ENCODE measurements at regions not wholly inside any gene's neighbourhood (a gene's known extent, or its start where the extent isn't known, plus 50 kb on each side); places are given as distances from the start of the nearest gene placed in this dataset.
A peak's percentile ranks its signal among the peaks of the same experiment; 100 is the strongest.
"Not testable (repeated sequence)": the region's sequence is repeated elsewhere in the genome, so short reads cannot be mapped to it uniquely, and the experiment has no call there.

- DNase-seq (ENCODE audit: low read depth) = no peak
Observed at GRCh38 chr20:2203436-2203835, 92.4 kb upstream of the TGM3 start.

GRCh38 chr20:2204021-2204420 lies 91.8 kb upstream of the TGM3 start:
- DNase-seq (ENCODE audit: low read depth) = no peak

DNA sequence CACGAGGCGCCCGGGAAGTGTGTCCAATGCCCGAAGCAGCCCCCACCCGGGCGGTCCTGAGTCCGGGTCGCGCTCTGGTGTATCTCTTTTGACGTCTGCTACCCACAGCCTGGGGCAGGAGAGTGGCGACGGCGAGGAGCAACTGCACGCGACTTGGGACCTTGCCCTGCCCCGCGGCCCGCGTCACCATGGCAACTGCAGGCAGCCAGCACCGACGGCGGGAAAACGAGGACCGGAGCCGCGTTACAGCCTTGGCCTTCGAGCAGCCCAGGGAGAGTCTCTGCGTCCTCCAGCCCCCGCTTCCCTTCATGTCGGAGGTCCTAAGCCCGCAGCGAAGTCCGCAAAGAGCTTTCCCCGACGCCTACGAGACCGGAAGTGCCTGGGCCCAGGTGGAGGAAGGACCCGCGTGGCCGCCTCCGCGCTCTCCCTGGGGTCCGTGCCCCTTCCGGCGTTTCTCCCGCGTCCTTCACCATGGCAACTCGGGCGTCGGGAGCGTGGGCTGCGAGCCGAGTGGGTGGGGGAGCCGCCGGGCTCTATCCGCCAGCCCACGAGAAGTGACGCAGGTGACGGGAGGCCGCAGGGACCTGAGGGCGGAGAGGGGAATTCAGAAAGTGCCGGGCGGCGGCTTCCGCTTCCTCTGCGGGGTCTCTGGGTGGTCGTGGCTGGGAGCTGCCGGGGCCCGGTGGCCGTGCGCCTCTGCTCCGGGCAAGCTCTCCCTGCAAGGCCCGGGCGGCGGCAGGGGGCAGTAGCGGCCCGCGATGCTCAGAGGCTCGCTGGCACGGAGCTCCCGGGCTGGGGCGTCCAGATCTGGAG lies 88.6 kb upstream of the TGM3 start:
- peak; percentile 23 for DNase-seq (ENCODE audit: low read depth)

DNA sequence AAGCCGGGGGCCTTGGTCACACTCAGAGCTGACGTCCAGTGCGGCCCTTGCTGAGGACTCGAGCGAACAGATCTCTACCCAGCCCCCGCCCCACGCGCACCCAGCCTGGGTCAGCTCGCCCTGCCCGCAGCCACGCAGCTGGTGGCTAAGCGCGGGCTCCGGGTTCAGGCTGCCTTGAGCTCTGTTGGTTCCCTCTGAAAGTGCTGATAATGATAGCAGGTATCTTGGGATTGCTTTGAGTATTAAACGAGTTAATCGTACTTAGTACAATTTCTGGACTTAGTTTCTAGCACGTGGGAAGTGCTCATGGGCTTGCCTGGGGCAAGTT lies 88.1 kb upstream of the TGM3 start:
- no peak for DNase-seq (ENCODE audit: low read depth)

DNA sequence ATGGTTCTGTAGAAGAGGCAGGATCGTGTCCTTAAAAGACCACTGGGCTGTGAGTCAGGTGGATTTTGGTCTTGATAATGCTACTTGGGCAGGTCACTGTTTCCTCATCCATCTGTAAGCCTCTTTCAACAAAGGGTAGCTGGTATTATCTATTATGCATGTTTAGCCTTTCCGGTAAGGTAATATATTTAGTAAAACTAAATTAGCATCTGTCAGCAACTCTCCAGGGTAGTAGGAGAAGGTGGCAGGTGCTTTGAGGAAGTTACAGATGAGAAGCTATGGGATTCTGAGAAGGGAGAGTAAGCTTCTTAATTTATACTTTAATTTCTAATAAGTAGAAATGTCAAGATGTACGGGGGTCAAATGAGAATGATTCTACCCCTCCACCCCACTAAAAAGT lies 86.9 kb upstream of the TGM3 start:
- no peak for DNase-seq (ENCODE audit: low read depth)

DNA sequence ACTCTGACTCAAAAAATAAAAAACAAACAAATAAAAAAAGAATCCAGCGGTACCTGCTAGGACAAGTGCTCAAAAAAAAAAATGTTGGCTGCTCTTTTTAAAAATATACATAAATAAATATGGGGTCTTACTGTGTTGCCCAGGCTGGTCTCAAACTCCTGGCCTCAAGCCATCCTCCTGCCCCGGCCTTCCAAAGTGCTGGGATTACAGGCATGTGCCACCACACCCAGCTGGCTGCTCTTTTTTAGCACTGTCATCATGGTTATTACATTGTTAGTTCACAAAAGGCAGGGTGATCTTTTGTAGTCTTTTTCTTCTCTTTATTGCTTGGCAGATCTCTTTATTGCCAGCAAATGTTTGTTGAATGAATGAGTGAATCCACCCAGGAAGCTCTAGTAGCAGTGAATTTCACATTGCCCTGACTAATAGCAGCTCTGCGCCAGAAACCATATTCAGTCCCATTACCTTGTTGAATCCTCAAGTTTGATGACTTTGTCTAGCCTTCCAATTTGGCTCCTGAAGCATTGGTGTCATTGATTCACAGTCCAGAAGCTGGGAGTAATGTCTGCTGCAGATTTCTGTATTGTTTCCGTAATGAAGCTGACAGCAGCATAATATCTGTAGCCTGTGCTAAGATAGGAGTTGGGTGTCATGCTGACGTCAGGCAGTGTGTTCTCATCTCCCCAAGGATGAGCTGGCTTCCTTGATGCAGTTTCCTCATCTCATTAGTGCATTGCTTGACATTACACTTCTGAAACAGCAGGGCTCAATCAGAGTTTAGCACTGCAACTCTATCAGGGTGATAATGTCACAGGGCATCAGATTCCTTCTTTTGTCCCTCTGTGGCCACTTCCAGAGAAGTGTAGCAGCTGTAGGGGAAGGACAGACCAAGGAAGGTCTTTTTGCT lies 84.9 kb upstream of the TGM3 start:
- DNase-seq (ENCODE audit: low read depth) = no peak

DNA sequence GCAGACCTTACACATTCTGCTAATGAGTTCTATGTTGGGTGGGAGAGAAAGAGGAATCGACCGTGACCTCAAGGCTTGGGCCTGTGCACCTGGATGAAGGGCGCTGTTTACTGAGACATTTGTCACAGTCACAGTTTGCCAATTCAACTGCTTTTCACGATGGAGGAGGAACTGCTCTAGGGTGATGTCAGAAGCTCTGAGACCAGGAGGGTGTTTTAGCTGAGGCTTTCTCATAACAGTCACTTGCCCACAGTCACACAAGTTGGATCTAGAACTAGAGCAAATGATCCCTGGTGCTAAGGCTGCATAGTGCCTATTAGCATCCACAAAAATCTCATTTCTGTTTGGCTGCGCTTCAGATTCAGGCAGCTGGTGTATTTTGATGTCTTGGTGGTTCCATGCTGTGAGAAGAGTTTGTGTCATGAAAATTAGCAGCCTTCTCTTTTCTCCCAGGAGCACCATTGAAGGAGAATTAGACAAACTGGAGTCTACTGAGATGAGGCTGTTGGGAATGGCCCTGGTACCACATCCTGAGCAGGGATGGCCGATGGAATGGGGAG lies 83.3 kb upstream of the TGM3 start:
- DNase-seq (ENCODE audit: low read depth) = no peak

GRCh38 chr20:2213401-2213800 lies 82.4 kb upstream of the TGM3 start:
- no peak for DNase-seq (ENCODE audit: low read depth)

DNA sequence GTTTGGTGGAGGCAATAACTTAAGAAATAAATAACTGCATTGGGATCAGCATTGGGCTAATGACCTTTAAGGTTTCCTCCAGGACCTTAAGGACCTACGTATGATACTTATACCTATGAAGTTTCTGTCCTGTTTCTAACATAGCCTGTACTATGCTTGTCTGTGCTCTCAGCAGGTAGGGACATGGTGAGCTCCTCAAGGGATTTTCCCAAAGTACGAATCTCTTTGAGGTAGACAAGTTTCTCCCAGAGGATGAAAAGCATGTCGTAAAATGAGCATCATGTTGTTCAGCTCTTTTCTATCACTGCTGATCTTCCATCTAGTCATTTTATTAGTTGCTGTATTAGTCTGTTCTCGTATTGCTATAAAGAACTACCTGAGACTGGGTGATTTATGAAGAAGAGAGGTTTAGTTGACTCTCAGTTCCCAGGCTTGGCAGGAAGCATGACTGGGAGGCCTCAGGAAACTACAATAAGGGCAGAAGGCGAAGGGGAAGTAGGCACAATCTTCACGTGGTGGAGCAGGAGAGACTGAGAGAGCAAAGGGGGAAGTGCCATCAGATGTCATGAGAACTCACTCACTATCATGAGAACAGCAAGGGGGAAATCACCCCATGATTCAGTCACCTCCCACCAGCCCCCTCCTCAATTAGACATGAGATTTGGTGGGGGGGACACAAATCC lies 77.8 kb upstream of the TGM3 start:
- DNase-seq (ENCODE audit: low read depth) = no peak

DNA sequence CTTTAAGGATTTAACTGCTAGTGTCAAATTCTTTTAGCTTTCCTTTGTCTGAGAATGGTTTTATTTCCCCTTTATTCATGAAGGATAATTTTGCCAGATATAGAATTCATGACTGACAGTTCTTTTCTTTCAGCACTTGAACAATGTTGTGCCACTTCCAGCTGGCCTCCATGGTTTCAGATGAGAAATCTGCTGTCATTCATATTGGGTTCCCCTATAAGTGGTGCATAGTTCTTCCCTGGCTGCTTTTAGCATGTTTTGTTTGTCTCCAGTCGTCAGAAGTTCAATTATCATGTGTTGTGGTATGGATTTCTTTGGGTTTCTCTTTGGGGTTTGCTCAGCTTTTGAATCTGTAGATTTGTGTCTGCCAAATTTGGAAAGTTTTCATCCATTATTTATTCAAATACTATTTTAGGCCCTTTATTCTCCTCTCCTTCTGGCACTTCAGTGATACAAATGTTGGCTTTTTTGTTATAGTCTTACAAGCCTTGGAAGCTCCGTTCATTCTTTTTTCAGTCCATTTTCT lies 76.3 kb upstream of the TGM3 start:
- no peak for DNase-seq (ENCODE audit: low read depth)

GRCh38 chr20:2220298-2220697 lies 75.5 kb upstream of the TGM3 start:
- DNase-seq (ENCODE audit: low read depth) = no peak

DNA sequence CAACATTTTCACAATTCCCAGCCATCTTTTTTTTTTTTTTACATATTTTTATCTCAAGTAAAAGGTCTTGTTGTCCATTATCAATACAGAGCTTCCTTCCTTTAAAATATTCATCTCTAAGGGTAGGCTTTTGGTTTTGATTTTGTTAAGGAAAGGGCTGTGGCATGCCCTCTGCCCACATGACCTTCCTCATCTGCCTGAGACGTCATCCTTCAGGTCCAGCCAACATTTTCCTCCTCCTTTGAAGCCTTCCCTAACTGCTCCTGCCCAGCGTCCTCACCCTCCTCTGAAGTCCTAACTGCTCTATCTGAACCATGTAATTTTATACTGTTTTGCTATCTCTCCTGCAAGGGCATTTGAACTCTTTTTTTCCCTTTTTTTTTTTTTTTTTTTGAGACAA lies 73.9 kb upstream of the TGM3 start:
- no peak for DNase-seq (ENCODE audit: low read depth)

DNA sequence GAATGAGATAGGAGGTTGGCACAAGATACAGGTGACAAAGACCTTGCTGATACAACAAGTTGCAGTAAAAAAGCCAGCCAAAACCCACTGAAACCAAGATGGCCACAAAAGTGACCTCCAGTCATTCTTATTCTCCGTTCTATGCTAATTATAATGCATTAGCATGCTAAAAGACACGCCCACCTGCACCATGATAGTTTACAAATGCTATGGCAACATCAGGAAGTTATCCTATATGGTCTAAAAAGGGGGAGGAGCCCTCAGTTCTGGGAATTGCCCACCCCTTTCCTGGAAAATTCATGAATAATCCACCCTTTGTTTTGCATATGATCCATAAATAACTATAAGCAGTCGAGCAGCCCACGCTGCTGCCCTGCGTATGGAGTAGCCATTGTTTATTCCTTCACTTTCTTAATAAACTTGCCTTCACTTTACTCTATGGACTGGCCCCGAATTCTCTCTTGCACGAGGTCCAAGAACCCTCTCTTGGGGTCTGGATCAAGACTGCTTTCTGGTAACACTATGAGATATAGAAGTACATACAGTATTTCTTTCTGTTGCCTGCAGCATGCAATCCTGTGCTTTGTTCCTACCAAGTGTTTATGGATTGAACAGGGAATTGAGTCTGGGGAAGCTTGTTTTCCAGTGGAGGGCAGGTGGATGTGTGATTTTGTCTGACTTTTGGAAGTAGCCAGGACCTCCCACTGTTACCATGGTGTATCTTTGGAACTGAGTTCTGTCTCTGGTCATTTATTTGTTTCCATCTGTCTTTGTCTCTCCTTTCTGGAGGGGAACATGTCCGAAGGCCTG lies 72.0 kb upstream of the TGM3 start:
- no peak for DNase-seq (ENCODE audit: low read depth)

GRCh38 chr20:2224368-2224639 lies 71.5 kb upstream of the TGM3 start:
- no peak for DNase-seq (ENCODE audit: low read depth)

GRCh38 chr20:2227285-2227684 lies 68.5 kb upstream of the TGM3 start:
- not testable (repeated sequence) for DNase-seq (ENCODE audit: low read depth)

GRCh38 chr20:2227861-2228260 lies 67.9 kb upstream of the TGM3 start:
- DNase-seq (ENCODE audit: low read depth) = no peak

DNA sequence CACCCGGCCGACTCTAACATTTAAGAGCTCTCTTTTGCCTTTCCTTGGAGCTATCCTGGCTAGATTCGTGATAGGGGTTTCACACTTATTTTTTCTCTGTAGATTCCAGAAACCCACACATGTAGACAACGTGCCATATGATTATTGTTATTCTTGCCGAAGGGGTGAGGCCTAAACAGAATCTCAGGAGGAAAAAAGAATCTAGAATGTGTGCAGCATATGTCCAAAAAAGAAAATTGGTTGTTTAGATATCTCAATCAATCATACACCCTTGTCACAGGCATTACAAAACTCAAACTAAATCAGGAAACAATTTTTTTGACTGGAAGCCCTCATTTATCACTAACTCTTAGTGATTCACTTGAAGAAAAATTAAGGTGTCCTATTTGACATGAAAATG lies 66.9 kb upstream of the TGM3 start:
- DNase-seq (ENCODE audit: low read depth) = no peak

GRCh38 chr20:2230726-2231488 lies 64.9 kb upstream of the TGM3 start:
- DNase-seq (ENCODE audit: low read depth) = no peak

DNA sequence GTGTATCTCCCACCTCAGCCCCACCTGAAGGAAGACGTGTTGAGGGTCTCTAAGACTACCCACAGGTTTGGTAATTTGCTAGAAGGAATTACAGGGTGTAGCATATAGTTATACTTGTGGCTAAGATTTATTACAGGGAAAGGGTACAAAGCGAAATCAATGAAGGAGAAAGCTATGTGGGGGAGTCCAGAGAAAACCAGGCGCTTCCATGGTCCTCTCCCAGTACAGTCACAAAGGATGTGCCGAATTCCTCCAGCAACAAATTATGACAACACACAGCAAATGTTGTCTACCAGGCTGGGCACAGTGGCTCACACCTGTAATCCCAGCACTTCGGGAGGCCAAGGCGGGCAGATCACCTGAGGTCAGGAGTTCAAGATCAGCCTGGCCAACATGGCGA lies 64.1 kb upstream of the TGM3 start:
- DNase-seq (ENCODE audit: low read depth) = no peak

- no peak for DNase-seq (ENCODE audit: low read depth)
Observed at GRCh38 chr20:2234598-2235191, 61.1 kb upstream of the TGM3 start.

DNA sequence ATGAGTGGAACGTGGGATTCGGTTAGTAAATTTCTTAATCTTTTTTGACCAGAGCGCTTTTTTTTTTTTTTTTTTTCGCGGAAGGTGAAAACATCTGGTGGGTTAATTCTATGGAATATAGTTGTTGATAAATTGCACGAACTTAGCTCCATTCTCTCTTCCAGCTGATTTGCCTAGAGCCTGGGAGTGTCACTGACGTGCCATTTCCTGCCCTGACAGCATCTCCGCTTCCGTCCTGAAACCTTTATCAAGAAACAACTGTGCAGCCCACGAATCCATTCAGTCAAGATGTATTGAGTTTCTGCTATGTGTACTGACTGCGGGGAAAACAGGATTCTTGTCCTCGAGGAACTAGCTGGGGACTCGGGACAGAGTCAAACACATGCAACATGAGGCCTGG lies 59.5 kb upstream of the TGM3 start:
- no peak for DNase-seq (ENCODE audit: low read depth)
